ENCODE measurements at regions not wholly inside any gene's neighbourhood (a gene's known extent, or its start where the extent isn't known, plus 50 kb on each side); places are given as distances from the start of the nearest gene placed in this dataset.

- no peaks in the 10 kb centered on the region for H3K9me3 ChIP-seq
- no peaks in the 10 kb centered on the region for H3K27me3 ChIP-seq
- H3K4me1 ChIP-seq: no peaks in the 10 kb centered on the region
- DNase-seq: no peak
- no peak overlapping the region for H3K4me3 ChIP-seq
- H3K36me3 ChIP-seq: no peaks in the 10 kb centered on the region
- no peak for TF ChIP-seq POLR2AphosphoS5 (IDR thresholded peaks at IDR 0.05)
- no peak for TF ChIP-seq POLR2A (IDR thresholded peaks at IDR 0.05)
- TF ChIP-seq EP300 (IDR thresholded peaks at IDR 0.05): no peak
- TF ChIP-seq CTCF (IDR thresholded peaks at IDR 0.05): no peak
- no peak overlapping the region for H3K27ac ChIP-seq
- intact Hi-C loops (cut with DNase I): no loop called here
- 51 to 53% methylated on average over 2 of the region's 2 CpGs for WGBS, 2 donors
Measured at GRCh38 chr3:22451501-22451900, 700.5 kb upstream of the ZNF385D start.

- DNase-seq: no peak
- Histone ChIP-seq H3K9me3 (no peaks in the 10 kb centered on the region), H3K27me3 (no peaks in the 10 kb centered on the region), H3K27ac (no peak overlapping the region), H3K4me1 (no peaks in the 10 kb centered on the region), H3K4me3 (no peak overlapping the region), H3K36me3 (no peaks in the 10 kb centered on the region)
- intact Hi-C loops (cut with DNase I): no loop called here
- no peak for TF ChIP-seq CTCF (IDR thresholded peaks at IDR 0.05)
- TF ChIP-seq POLR2AphosphoS5 (IDR thresholded peaks at IDR 0.05): no peak
- TF ChIP-seq POLR2A (IDR thresholded peaks at IDR 0.05): no peak
- no peak for TF ChIP-seq EP300 (IDR thresholded peaks at IDR 0.05)
- 80 to 89% methylated on average over 1 of the region's 1 CpG for whole genome bisulfite sequencing, 2 donors
Measured at GRCh38 chr3:22453906-22454535, 703.0 kb upstream of the ZNF385D start.

- H3K4me1 ChIP-seq: no peaks in the 10 kb centered on the region
- H3K9me3 ChIP-seq: no peaks in the 10 kb centered on the region
- no peak for DNase-seq
- no peak overlapping the region for H3K27ac ChIP-seq
- intact Hi-C loops (cut with DNase I): no loop called here
- TF ChIP-seq POLR2AphosphoS5 (IDR thresholded peaks at IDR 0.05) (no peak), EP300 (IDR thresholded peaks at IDR 0.05) (no peak), POLR2A (IDR thresholded peaks at IDR 0.05) (no peak), CTCF (IDR thresholded peaks at IDR 0.05) (no peak)
- H3K4me3 ChIP-seq: no peak overlapping the region
- 85% methylated on average over 4 of the region's 4 CpGs for WGBS, 2 donors
- no peaks in the 10 kb centered on the region for H3K36me3 ChIP-seq
- H3K27me3 ChIP-seq: no peaks in the 10 kb centered on the region
Measured at GRCh38 chr3:22469995-22470394, 719.0 kb upstream of the ZNF385D start.

- WGBS, 2 donors: 71 to 84% methylated on average over 4 of the region's 4 CpGs
- intact Hi-C loops (cut with DNase I): no loop called here
- Histone ChIP-seq H3K4me1 (no peaks in the 10 kb centered on the region), H3K4me3 (no peak overlapping the region), H3K27me3 (no peaks in the 10 kb centered on the region), H3K27ac (no peak overlapping the region), H3K9me3 (no peaks in the 10 kb centered on the region), H3K36me3 (no peaks in the 10 kb centered on the region)
- no peak for DNase-seq
- no peak for TF ChIP-seq CTCF (IDR thresholded peaks at IDR 0.05)
Measured at GRCh38 chr3:22471557-22471956, 720.5 kb upstream of the ZNF385D start.
